HepG2 (cell line): ENCODE measurements at regions not wholly inside any gene's neighbourhood (a gene's known extent, or its start where the extent isn't known, plus 50 kb on each side); places are given as distances from the start of the nearest gene placed in this dataset.

ENCODE experiments used
- ATAC-seq: fragments of 200-7000 bp; cut with Tn5 transposase; 3 replicates; pipeline ENCODE4 v1.9.1; 2020; ENCODE audit warnings: mild to moderate bottlenecking, moderate library complexity
- BruUV-seq: library from RNA; stranded (reverse); fragments of 400-500 nt; replicated peaks from 2 replicates; lab custom pipeline; 2021; lab: Mats Ljungman, UMichigan
- CTCF ChIA-PET: fragments of 300-600 bp; formaldehyde crosslinking; extraction: SDS; loops from one replicate; lab custom pipeline; 2021; ENCODE audit warnings: low total read pairs, inconsistent platforms, low intra/inter-chr PET ratio; lab: Yijun Ruan, JAX
- POLR2A ChIA-PET: fragments of 350-600 bp; sonication (Branson Sonifier 250); formaldehyde crosslinking; loops from one replicate; lab custom pipeline; 2020; ENCODE audit warnings: antibody characterized with exemption, inconsistent platforms; lab: Yijun Ruan, JAX
- DNase-seq: peaks from one replicate; pipeline ENCODE4 v3.0.0-alpha.2; 2015; ENCODE audit warnings: low spot score
- FAIRE-seq: peaks from 3 replicates; lab custom pipeline; 2011; peaks lifted over from hg19 to GRCh38; lab: Jason Lieb, UNC
- H2AFZ ChIP-seq: one replicate; pipeline ENCODE4 v1.6.1; 2011; ENCODE audit warnings: low read length, inconsistent platforms
- H3K27ac ChIP-seq: fragments of 300-600 bp; 3 replicates; pipeline ENCODE4 v1.8.0; 2011; ENCODE audit warnings: mixed run types, mild to moderate bottlenecking, mixed read lengths, low read length, inconsistent platforms; ENCODE audit not compliant: insufficient read depth; ENCODE audit errors: extremely low read length
- H3K27me3 ChIP-seq, 2 experiments: fragments of 200-600 bp in 1 of 2; 2 replicates in 1 of 2; 3 replicates in 1 of 2; pipeline versions ENCODE4 v1.6.0 to v1.8.0; 2011; ENCODE audit warnings: low read length in 2 of 2, mild to moderate bottlenecking in 2 of 2, moderate library complexity in 2 of 2, inconsistent platforms in 1 of 2; ENCODE audit not compliant: insufficient read depth in 2 of 2, control insufficient read depth in 1 of 2
- H3K36me3 ChIP-seq, 2 experiments: fragments of 200-600 bp in 1 of 2; replicated peaks in 1 of 2; 2 replicates in 1 of 2; 3 replicates in 1 of 2; pipeline versions ENCODE4 v1.5.1 to v1.8.0; 2011; ENCODE audit warnings: low read length in 2 of 2, inconsistent platforms in 1 of 2; ENCODE audit not compliant: insufficient read depth in 2 of 2, control insufficient read depth in 1 of 2
- H3K4me1 ChIP-seq: 2 replicates; pipeline ENCODE4 v1.5.1; 2012; ENCODE audit warnings: low read length, inconsistent platforms; ENCODE audit not compliant: insufficient read depth
- H3K4me2 ChIP-seq: 2 replicates; pipeline ENCODE4 v1.6.0; 2011; ENCODE audit warnings: low read depth, low read length, inconsistent platforms
- H3K4me3 ChIP-seq, 3 experiments: fragments of 200-600 bp in 1 of 3; sonication (generic), shearing (Covaris generic) in 1 of 3; replicated peaks in 1 of 3; 2 replicates each; pipeline ENCODE4 v1.5.1; 2011 to 2016; ENCODE audit warnings: low read length in 3 of 3, inconsistent platforms in 2 of 3, low read depth in 2 of 3, mild to moderate bottlenecking in 2 of 3, control low read depth in 1 of 3, mixed read lengths in 1 of 3; ENCODE audit not compliant: insufficient read depth in 1 of 3
- H3K79me2 ChIP-seq: one replicate; pipeline ENCODE4 v1.6.1; 2011; ENCODE audit warnings: low read length, inconsistent platforms; ENCODE audit not compliant: insufficient read depth
- H3K9ac ChIP-seq: 2 replicates; pipeline ENCODE4 v1.6.0; 2011; ENCODE audit warnings: mild to moderate bottlenecking, low read depth, low read length, inconsistent platforms; ENCODE audit not compliant: insufficient read depth
- H3K9me3 ChIP-seq: 2 replicates; pipeline ENCODE4 v1.5.1; 2012; ENCODE audit warnings: mild to moderate bottlenecking, low read length
- H4K20me1 ChIP-seq: 2 replicates; pipeline ENCODE4 v1.6.0; 2011; ENCODE audit warnings: inconsistent platforms, mild to moderate bottlenecking, low read length, moderate library complexity; ENCODE audit not compliant: insufficient read depth
- ARNTL ChIP-seq: sonication (generic); formaldehyde crosslinking; IDR thresholded peaks from 2 replicates; pipeline ENCODE4 v1.4.0; 2020; ENCODE audit warnings: mild to moderate bottlenecking, missing genetic modification reagents
- BORCS8-MEF2B ChIP-seq: sonication (generic); formaldehyde crosslinking; IDR thresholded peaks from 2 replicates; pipeline ENCODE4 v1.8.0; 2022; ENCODE audit warnings: mild to moderate bottlenecking, missing genetic modification reagents
- HNF4A ChIP-seq: sonication (generic); formaldehyde crosslinking; IDR thresholded peaks from 2 replicates; pipeline ENCODE4 v1.4.0; 2020; ENCODE audit warnings: missing genetic modification reagents
- HOMEZ ChIP-seq: IDR thresholded peaks from 2 replicates; pipeline ENCODE4 v1.6.1; 2016; ENCODE audit warnings: low read depth
- ZFX ChIP-seq: sonication (generic); formaldehyde crosslinking; IDR thresholded peaks from 2 replicates; pipeline ENCODE4 v1.4.0; 2020; ENCODE audit warnings: mild to moderate bottlenecking, low read depth, missing genetic modification reagents, moderate library complexity
- ZNF260 ChIP-seq: sonication (generic); formaldehyde crosslinking; IDR thresholded peaks from 2 replicates; pipeline ENCODE4 v1.4.0; 2020; ENCODE audit warnings: missing genetic modification reagents, low read depth, mild to moderate bottlenecking, borderline replicate concordance
- ZNF274 ChIP-seq: sonication (generic); formaldehyde crosslinking; IDR thresholded peaks from 2 replicates; pipeline ENCODE4 v1.5.1; 2020; ENCODE audit warnings: mild to moderate bottlenecking, missing genetic modification reagents
- ZNF776 ChIP-seq: sonication (generic); formaldehyde crosslinking; IDR thresholded peaks from 2 replicates; pipeline ENCODE4 v1.4.0; 2020; ENCODE audit warnings: mild to moderate bottlenecking, missing genetic modification reagents
- WGBS: methylation state at CpG from one replicate; pipeline ENCODE4 v1.1.6; 2017; ENCODE audit warnings: low lambda C conversion rate; 5-methylcytosine and 5-hydroxymethylcytosine counted together
- in situ Hi-C: cut with HindIII; loops from 2 replicates; pipeline ENCODE4 v1.10.0; 2017; ENCODE audit warnings: low pct_unique_long_range_greater_than_20kb; ENCODE audit not compliant: extremely low pct_ligation_motif_present
- intact Hi-C: fragments of 100-400 bp; cut with micrococcal nuclease; formaldehyde crosslinking; loops from one replicate; pipeline ENCODE4 v1.10.0; 2022; ENCODE audit not compliant: unreplicated experiment
- TF ChIP-seq, protein P1 (sequence below): IDR thresholded peaks from 2 replicates; pipeline ENCODE4 v1.6.1; 2012; ENCODE audit warnings: inconsistent platforms

- ATAC-seq: no peak
- no peak overlapping the region for H3K27ac ChIP-seq
- no peaks in the 10 kb centered on the region for H3K27me3 ChIP-seq
- 1% methylated on average over 3 of the region's 3 CpGs for WGBS
- no peak overlapping the region for H2AFZ ChIP-seq
- no peak overlapping the region for H3K9ac ChIP-seq
- no peaks in the 10 kb centered on the region for H3K36me3 ChIP-seq
- intact Hi-C loops: no loop called here
- TF ChIP-seq HOMEZ: no peak
- TF ChIP-seq HNF4A (CRISPR knock-in tag): no peak
- TF ChIP-seq, protein P1, sequence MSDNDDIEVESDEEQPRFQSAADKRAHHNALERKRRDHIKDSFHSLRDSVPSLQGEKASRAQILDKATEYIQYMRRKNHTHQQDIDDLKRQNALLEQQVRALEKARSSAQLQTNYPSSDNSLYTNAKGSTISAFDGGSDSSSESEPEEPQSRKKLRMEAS: no peak
- TF ChIP-seq, all 625 proteins: peak for 0
- no peak overlapping the region for H3K4me3 ChIP-seq
- ChIA-PET CTCF (no interaction called here), POLR2A (no interaction called here)
- no peaks in the 10 kb centered on the region for H3K79me2 ChIP-seq
- no peak for FAIRE-seq
- in situ Hi-C loops: no loop called here
- DNase-seq: no peak
- no TSS peak for BruUV-seq
- H3K4me2 ChIP-seq: no peak overlapping the region
- no peaks in the 10 kb centered on the region for H4K20me1 ChIP-seq
- no peaks in the 10 kb centered on the region for H3K9me3 ChIP-seq
- H3K4me1 ChIP-seq: no peaks in the 10 kb centered on the region
These were observed 224.0 kb upstream of the ARHGEF26 start for GRCh38 chr3:153897025-153897723.

GRCh38 chr3:153897842-153898241 is 223.3 kb upstream of the ARHGEF26 start:
- BruUV-seq: no TSS peak
- intact Hi-C loops: no loop called here

More at GRCh38 chr3:153897842-153898241, 223.3 kb upstream of the ARHGEF26 start:
- Histone ChIP-seq H3K9ac (no peak overlapping the region), H4K20me1 (no peaks in the 10 kb centered on the region), H3K4me1 (no peaks in the 10 kb centered on the region), H3K9me3 (no peaks in the 10 kb centered on the region), H2AFZ (no peak overlapping the region), H3K27ac (no peak overlapping the region), H3K4me2 (no peak overlapping the region), H3K36me3 (no peaks in the 10 kb centered on the region), H3K79me2 (no peaks in the 10 kb centered on the region), H3K4me3 (no peak overlapping the region), H3K27me3 (no peaks in the 10 kb centered on the region)
- FAIRE-seq (no peak), DNase-seq (no peak), ATAC-seq (no peak)
- TF ChIP-seq ZNF776 (CRISPR knock-in tag) (no peak), BORCS8-MEF2B (CRISPR knock-in tag) (no peak), ARNTL (CRISPR knock-in tag) (no peak), ZNF274 (CRISPR knock-in tag) (no peak), ZFX (CRISPR knock-in tag) (no peak), ZNF260 (CRISPR knock-in tag) (no peak)
- ChIA-PET CTCF (no interaction called here), POLR2A (no interaction called here)
- in situ Hi-C loops: no loop called here
